ENCODE measurements at regions not wholly inside any gene's neighbourhood (a gene's known extent, or its start where the extent isn't known, plus 50 kb on each side); places are given as distances from the start of the nearest gene placed in this dataset.

DNA sequence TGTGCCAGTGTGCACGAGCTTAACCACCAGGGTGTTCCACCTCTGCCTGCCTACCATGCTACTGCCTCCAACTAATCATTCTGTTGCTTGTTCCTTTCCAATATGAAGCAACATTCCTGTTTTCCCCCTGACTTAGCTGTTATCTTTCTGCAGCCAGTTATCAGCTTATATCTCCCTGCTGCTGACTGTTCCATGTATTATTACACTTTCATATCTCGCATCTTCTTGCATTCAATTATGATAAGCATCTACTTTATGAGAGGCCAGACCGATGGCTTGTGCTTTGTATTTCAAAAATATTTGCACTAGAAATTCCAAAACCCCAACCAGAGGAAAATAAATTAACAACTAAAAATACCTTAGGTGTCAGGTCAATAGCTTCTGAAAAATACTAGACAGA lies 394.0 kb upstream of the BRINP1 start:
- Histone ChIP-seq H3K4me2 (replicated peaks; ENCODE audit: extremely low read depth, low read length, poor library complexity, severe bottlenecking) (no peak overlapping the region), H3K79me2 (ENCODE audit: insufficient read depth, low read length) (no peaks in the 10 kb centered on the region), H3K9me3 (replicated peaks in 1 of 2; ENCODE audit: control insufficient read depth in 1 of 2, insufficient read depth in 1 of 2, low read length in 2 of 2) (no peaks in the 10 kb centered on the region), H3K4me3 (replicated peaks in 1 of 3; ENCODE audit: low read depth in 2 of 3, low read length in 3 of 3) (no peak overlapping the region), H3K4me1 (ENCODE audit: control insufficient read depth in 1 of 2, insufficient read depth in 2 of 2, low read length in 2 of 2) (no peaks in the 10 kb centered on the region), H3K27me3 (ENCODE audit: control insufficient read depth in 2 of 2, insufficient read depth in 2 of 2, low read length in 2 of 2) (no peaks in the 10 kb centered on the region), H3K36me3 (replicated peaks in 1 of 2; ENCODE audit: control insufficient read depth in 1 of 2, insufficient read depth in 2 of 2, low read length in 2 of 2) (no peaks in the 10 kb centered on the region), H3K9ac (ENCODE audit: insufficient read depth, low read length, poor library complexity, severe bottlenecking) (no peak overlapping the region), H3K27ac (ENCODE audit: low read depth in 1 of 2, low read length in 2 of 2) (no peak overlapping the region), H2AFZ (ENCODE audit: insufficient read depth, low read depth, low read length, poor library complexity, severe bottlenecking) (no peak overlapping the region), H4K20me1 (ENCODE audit: insufficient read depth, low read length) (no peaks in the 10 kb centered on the region)
- Mint-ChIP-seq H3K9me3 (peaks cover 0 to 6% (median 0%) of the 10 kb centered on the region in 7 donors), H3K27me3 (ENCODE audit: low read depth in 3 of 3) (peaks cover 0 to 1% (median 0%) of the 10 kb centered on the region in 3 donors), H3K4me3 (no peak overlapping the region), H3K27ac (no peak overlapping the region), H3K36me3 (no peaks in the 10 kb centered on the region), H3K4me1 (no peaks in the 10 kb centered on the region)
- TF ChIP-seq, protein P1, sequence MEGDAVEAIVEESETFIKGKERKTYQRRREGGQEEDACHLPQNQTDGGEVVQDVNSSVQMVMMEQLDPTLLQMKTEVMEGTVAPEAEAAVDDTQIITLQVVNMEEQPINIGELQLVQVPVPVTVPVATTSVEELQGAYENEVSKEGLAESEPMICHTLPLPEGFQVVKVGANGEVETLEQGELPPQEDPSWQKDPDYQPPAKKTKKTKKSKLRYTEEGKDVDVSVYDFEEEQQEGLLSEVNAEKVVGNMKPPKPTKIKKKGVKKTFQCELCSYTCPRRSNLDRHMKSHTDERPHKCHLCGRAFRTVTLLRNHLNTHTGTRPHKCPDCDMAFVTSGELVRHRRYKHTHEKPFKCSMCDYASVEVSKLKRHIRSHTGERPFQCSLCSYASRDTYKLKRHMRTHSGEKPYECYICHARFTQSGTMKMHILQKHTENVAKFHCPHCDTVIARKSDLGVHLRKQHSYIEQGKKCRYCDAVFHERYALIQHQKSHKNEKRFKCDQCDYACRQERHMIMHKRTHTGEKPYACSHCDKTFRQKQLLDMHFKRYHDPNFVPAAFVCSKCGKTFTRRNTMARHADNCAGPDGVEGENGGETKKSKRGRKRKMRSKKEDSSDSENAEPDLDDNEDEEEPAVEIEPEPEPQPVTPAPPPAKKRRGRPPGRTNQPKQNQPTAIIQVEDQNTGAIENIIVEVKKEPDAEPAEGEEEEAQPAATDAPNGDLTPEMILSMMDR (IDR thresholded peaks at IDR 0.05) = no peak
- 42% methylated on average over 1 of the region's 3 CpGs for WGBS (ENCODE audit: insufficient coverage)
- intact Hi-C loops (cut with micrococcal nuclease) = no loop called here
- no peak for DNase-seq

DNA sequence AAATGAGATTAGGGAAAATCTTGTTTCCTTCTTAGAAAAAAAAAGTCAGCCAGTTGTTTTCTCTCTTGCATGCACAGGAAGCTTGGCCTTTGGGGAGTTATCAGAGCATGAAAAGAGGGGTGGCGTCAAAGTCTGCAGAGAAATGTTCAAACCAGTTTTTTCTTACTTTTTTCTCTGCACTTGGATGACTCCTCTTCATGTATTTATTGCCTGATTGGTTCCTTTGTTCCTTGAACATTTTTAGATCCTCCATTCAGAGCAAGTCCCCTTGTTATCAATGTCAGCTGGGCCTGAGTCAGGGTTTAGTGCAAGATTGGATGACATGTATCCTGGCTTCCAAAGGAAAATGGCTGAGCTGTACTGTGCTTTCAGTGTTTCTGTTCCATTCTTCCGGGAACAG lies 392.6 kb upstream of the BRINP1 start:
- TF ChIP-seq, protein P1 (IDR thresholded peaks at IDR 0.05) = no peak
- 80% methylated on average over 1 of the region's 2 CpGs for WGBS (ENCODE audit: insufficient coverage)
- Histone ChIP-seq H4K20me1 (ENCODE audit: insufficient read depth, low read length) (no peaks in the 10 kb centered on the region), H3K9ac (ENCODE audit: insufficient read depth, low read length, poor library complexity, severe bottlenecking) (no peak overlapping the region), H3K27me3 (ENCODE audit: control insufficient read depth in 2 of 2, insufficient read depth in 2 of 2, low read length in 2 of 2) (no peaks in the 10 kb centered on the region), H3K9me3 (replicated peaks in 1 of 2; ENCODE audit: control insufficient read depth in 1 of 2, insufficient read depth in 1 of 2, low read length in 2 of 2) (no peaks in the 10 kb centered on the region), H3K4me3 (replicated peaks in 1 of 3; ENCODE audit: low read depth in 2 of 3, low read length in 3 of 3) (no peak overlapping the region), H3K27ac (ENCODE audit: low read depth in 1 of 2, low read length in 2 of 2) (no peak overlapping the region), H3K79me2 (ENCODE audit: insufficient read depth, low read length) (no peaks in the 10 kb centered on the region), H2AFZ (ENCODE audit: insufficient read depth, low read depth, low read length, poor library complexity, severe bottlenecking) (no peak overlapping the region), H3K4me2 (replicated peaks; ENCODE audit: extremely low read depth, low read length, poor library complexity, severe bottlenecking) (no peak overlapping the region), H3K36me3 (replicated peaks in 1 of 2; ENCODE audit: control insufficient read depth in 1 of 2, insufficient read depth in 2 of 2, low read length in 2 of 2) (no peaks in the 10 kb centered on the region), H3K4me1 (ENCODE audit: control insufficient read depth in 1 of 2, insufficient read depth in 2 of 2, low read length in 2 of 2) (no peaks in the 10 kb centered on the region)
- DNase-seq = no peak
- Mint-ChIP-seq H3K9me3 (peaks cover 0 to 6% (median 0%) of the 10 kb centered on the region in 7 donors), H3K4me3 (no peak overlapping the region), H3K36me3 (no peaks in the 10 kb centered on the region), H3K27ac (no peak overlapping the region), H3K4me1 (no peaks in the 10 kb centered on the region), H3K27me3 (ENCODE audit: low read depth in 3 of 3) (peaks cover 0 to 1% (median 0%) of the 10 kb centered on the region in 3 donors)
- intact Hi-C loops (cut with micrococcal nuclease) = no loop called here

Data from CD14-positive monocyte (primary cell).